GM12878 (cell line): ENCODE measurements at regions not wholly inside any gene's neighbourhood (a gene's known extent, or its start where the extent isn't known, plus 50 kb on each side); places are given as distances from the start of the nearest gene placed in this dataset.

Experiments used
- ATAC-seq: fragments of 200-7000 bp; cut with Tn5 transposase; 3 replicates; pipeline ENCODE4 v1.9.1; 2020; ENCODE audit warnings: mild to moderate bottlenecking, moderate library complexity
- BruUV-seq: library from RNA; stranded (reverse); fragments of 400-500 nt; replicated peaks from 2 replicates; lab custom pipeline; 2021; lab: Mats Ljungman, UMichigan
- CTCF ChIA-PET: fragments of 300-600 bp; sonication (Branson Sonifier 250); formaldehyde crosslinking; extraction: SDS; loops from one replicate; lab custom pipeline; 2021; ENCODE audit warnings: inconsistent platforms; lab: Yijun Ruan, JAX
- POLR2A ChIA-PET: fragments of 350-600 bp; formaldehyde crosslinking; extraction: SDS; loops from one replicate; lab custom pipeline; 2021; ENCODE audit warnings: inconsistent platforms; lab: Charles Lee
- RAD21 ChIA-PET: fragments of 300-600 bp; sonication (Branson Sonifier 250); formaldehyde crosslinking; loops from one replicate; lab custom pipeline; 2023; ENCODE audit warnings: antibody characterized with exemption; ENCODE audit not compliant: unreplicated experiment; lab: Charles Lee
- SMC1A ChIA-PET: fragments of 300-600 bp; sonication (Branson Sonifier 250); formaldehyde crosslinking; loops from one replicate; lab custom pipeline; 2023; ENCODE audit not compliant: unreplicated experiment, uncharacterized antibody; lab: Charles Lee
- DNase-seq: peaks from one replicate; pipeline ENCODE4 v3.0.0-alpha.2; 2011; ENCODE audit warnings: low read depth, low spot score
- FAIRE-seq: peaks from 3 replicates; lab custom pipeline; 2011; peaks lifted over from hg19 to GRCh38; lab: Jason Lieb, UNC
- H2AFZ ChIP-seq: 2 replicates; pipeline ENCODE4 v1.6.0; 2011; ENCODE audit warnings: low read depth, low read length, control low read depth; ENCODE audit not compliant: control insufficient read depth
- H3K27ac ChIP-seq: 2 replicates; pipeline ENCODE4 v1.5.1; 2011; ENCODE audit warnings: control low read depth; ENCODE audit not compliant: control insufficient read depth, insufficient read depth
- H3K27me3 ChIP-seq, 2 experiments: replicated peaks in 1 of 2; 2 replicates each; pipeline versions ENCODE4 v1.6.0 to v1.6.1; 2011; ENCODE audit warnings: low read length in 1 of 2; ENCODE audit not compliant: control insufficient read depth in 2 of 2, insufficient read depth in 2 of 2
- H3K36me3 ChIP-seq, 2 experiments: 2 replicates each; pipeline ENCODE4 v1.5.1; 2011; ENCODE audit warnings: low read length in 1 of 2; ENCODE audit not compliant: control insufficient read depth in 2 of 2, insufficient read depth in 2 of 2
- H3K4me1 ChIP-seq: 2 replicates; pipeline ENCODE4 v1.6.1; 2011; ENCODE audit warnings: mild to moderate bottlenecking, low read length, moderate library complexity, mixed read lengths; ENCODE audit not compliant: control insufficient read depth, insufficient read depth
- H3K4me2 ChIP-seq: 2 replicates; pipeline ENCODE4 v1.6.0; 2011; ENCODE audit warnings: control low read depth; ENCODE audit not compliant: control insufficient read depth, insufficient read depth
- H3K4me3 ChIP-seq: fragments of 200-600 bp; sonication (generic); 2 replicates; pipeline ENCODE4 v1.5.1; 2016
- H3K79me2 ChIP-seq: 2 replicates; pipeline ENCODE4 v1.6.0; 2011; ENCODE audit warnings: low read length; ENCODE audit not compliant: control insufficient read depth, insufficient read depth
- H3K9ac ChIP-seq: 2 replicates; pipeline ENCODE4 v1.8.0; 2011; ENCODE audit warnings: low read length, control low read depth, mixed read lengths; ENCODE audit not compliant: control insufficient read depth, insufficient read depth
- H3K9me3 ChIP-seq: replicated peaks from 3 replicates; pipeline ENCODE4 v1.5.1; 2011; ENCODE audit warnings: mild to moderate bottlenecking, low read length; ENCODE audit not compliant: control insufficient read depth, insufficient read depth
- H4K20me1 ChIP-seq: 2 replicates; pipeline ENCODE4 v1.6.0; 2011; ENCODE audit not compliant: control insufficient read depth, insufficient read depth
- BCLAF1 ChIP-seq: fragments of 450-650 bp; IDR thresholded peaks from 2 replicates; pipeline ENCODE4 v1.6.1; 2017; ENCODE audit warnings: antibody characterized with exemption, mild to moderate bottlenecking, moderate library complexity
- ESRRA ChIP-seq: IDR thresholded peaks from 2 replicates; pipeline ENCODE4 v1.6.1; 2012; ENCODE audit warnings: mild to moderate bottlenecking, low read length, improper control_type of control experiment
- IRF3 ChIP-seq: fragments of 450-650 bp; IDR thresholded peaks from 2 replicates; pipeline ENCODE4 v1.6.1; 2014; ENCODE audit warnings: mild to moderate bottlenecking
- NKRF ChIP-seq: fragments of 450-650 bp; conservative IDR thresholded peaks from 2 replicates; pipeline ENCODE4 v1.6.1; 2017; ENCODE audit warnings: mild to moderate bottlenecking, moderate library complexity
- RB1 ChIP-seq: fragments of 450-650 bp; formaldehyde crosslinking; IDR thresholded peaks from 2 replicates; pipeline ENCODE4 v1.6.1; 2017; ENCODE audit warnings: mild to moderate bottlenecking, borderline replicate concordance
- SMAD5 ChIP-seq: IDR thresholded peaks from 2 replicates; pipeline ENCODE4 v1.6.1; 2016; ENCODE audit warnings: antibody characterized with exemption, low read depth
- SMARCA5 ChIP-seq: fragments of 450-650 bp; IDR thresholded peaks from 2 replicates; pipeline ENCODE4 v1.6.1; 2017; ENCODE audit warnings: mild to moderate bottlenecking
- YBX1 ChIP-seq: fragments of 450-650 bp; IDR thresholded peaks from 2 replicates; pipeline ENCODE4 v1.6.1; 2016; ENCODE audit warnings: antibody characterized with exemption
- ZBED1 ChIP-seq: IDR thresholded peaks from 2 replicates; pipeline ENCODE4 v1.6.1; 2016; ENCODE audit warnings: borderline replicate concordance
- ZNF592 ChIP-seq: fragments of 450-650 bp; IDR thresholded peaks from 2 replicates; pipeline ENCODE4 v1.6.1; 2017; ENCODE audit warnings: mild to moderate bottlenecking, moderate library complexity
- ZNF622 ChIP-seq: fragments of 450-650 bp; IDR thresholded peaks from 2 replicates; pipeline ENCODE4 v1.6.1; 2017; ENCODE audit warnings: mild to moderate bottlenecking, inconsistent platforms
- WGBS: methylation state at CpG from one replicate; pipeline ENCODE4 v1.1.6; 2016; ENCODE audit warnings: low lambda C conversion rate; ENCODE audit not compliant: insufficient replicate concordance, insufficient coverage; ENCODE audit errors: missing lambda C conversion rate; 5-methylcytosine and 5-hydroxymethylcytosine counted together
- in situ Hi-C: fragments of 300-500 bp; cut with MboI; formaldehyde crosslinking; loops from 9 replicates; pipeline ENCODE4 v1.14.3; 2018; ENCODE audit warnings: mixed read lengths
- intact Hi-C: fragments of 100-400 bp; cut with micrococcal nuclease; formaldehyde crosslinking; loops from one replicate; pipeline ENCODE4 v1.14.2; 2022; ENCODE audit not compliant: unreplicated experiment

- CTCF ChIA-PET: no interaction called here
- SMC1A ChIA-PET: no interaction called here
- TF ChIP-seq SMARCA5 (no peak), BCLAF1 (no peak), ZBED1 (no peak), ZNF592 (no peak), NKRF (no peak), ZNF622 (no peak), SMAD5 (no peak), RB1 (no peak), IRF3 (no peak), ESRRA (no peak), YBX1 (no peak)
Observed at GRCh38 chr5:121160591-121160990, 691.1 kb upstream of the FTMT start.

More at GRCh38 chr5:121160591-121160990, 691.1 kb upstream of the FTMT start:
- H3K79me2 ChIP-seq: no peaks in the 10 kb centered on the region
- in situ Hi-C loops (no loop called here), intact Hi-C loops (no loop called here)
- ChIA-PET POLR2A (no interaction called here), RAD21 (no interaction called here)
- no peak for DNase-seq
- no peak overlapping the region for H3K27ac ChIP-seq
- no peaks in the 10 kb centered on the region for H3K36me3 ChIP-seq
- H3K9ac ChIP-seq: no peak overlapping the region
- FAIRE-seq: no peak
- no peaks in the 10 kb centered on the region for H3K9me3 ChIP-seq
- ATAC-seq: no peak
- H2AFZ ChIP-seq: no peak overlapping the region
- no TSS peak for BruUV-seq
- H3K4me3 ChIP-seq: no peak overlapping the region
- no peak overlapping the region for H3K4me2 ChIP-seq
- H3K27me3 ChIP-seq: no peaks in the 10 kb centered on the region
- 5% methylated on average over 1 of the region's 1 CpG for WGBS
- no peaks in the 10 kb centered on the region for H3K4me1 ChIP-seq
- no peaks in the 10 kb centered on the region for H4K20me1 ChIP-seq
